GM18909 (cell line): ENCODE measurements at regions not wholly inside any gene's neighbourhood (a gene's known extent, or its start where the extent isn't known, plus 50 kb on each side); places are given as distances from the start of the nearest gene placed in this dataset.

Source experiments
- ATAC-seq: cut with Tn5 transposase; IDR thresholded peaks from one replicate; pipeline ENCODE4 v1.9.1; 2021; ENCODE audit warnings: mild to moderate bottlenecking; ENCODE audit not compliant: unreplicated experiment, poor library complexity

DNA sequence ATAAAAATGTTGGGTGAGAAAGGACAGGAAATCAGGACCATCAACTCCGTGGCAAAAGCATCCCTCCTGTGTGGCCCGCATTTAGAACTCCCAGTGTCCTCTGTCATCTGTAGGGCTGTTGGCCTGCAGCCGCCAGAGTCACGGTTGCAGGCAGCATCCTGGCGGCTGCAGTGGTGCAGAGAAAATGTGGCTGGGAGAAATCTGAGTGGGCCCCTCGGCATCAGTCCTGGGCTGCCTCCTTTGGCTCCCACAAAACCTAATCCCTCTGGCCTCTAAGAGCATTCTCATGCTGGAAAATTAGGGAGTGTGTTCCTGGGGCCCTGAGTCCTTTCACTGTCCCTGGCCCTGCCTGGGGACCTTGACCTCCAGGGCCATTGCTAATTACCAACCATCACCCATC is 121.9 kb downstream of the WT1 start:
- no peak for ATAC-seq

DNA sequence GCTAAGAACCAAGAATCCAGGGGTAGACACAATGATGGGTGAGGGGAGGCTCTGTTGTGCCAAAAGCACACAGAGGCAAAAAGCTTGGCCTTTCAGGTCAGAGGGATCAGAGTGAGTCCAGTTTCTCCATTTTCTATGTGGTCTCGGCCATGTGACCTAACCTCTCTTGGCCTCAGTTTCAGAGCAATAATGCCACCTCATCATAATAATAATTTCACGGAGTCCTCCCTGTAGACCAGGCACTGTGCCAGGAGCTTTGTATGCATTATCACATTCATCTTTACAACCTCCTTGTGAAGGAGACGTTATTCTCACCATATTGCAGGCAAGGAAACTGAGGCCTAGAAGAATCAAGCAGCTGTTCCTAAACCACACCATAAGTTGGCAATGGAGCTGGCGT is 120.2 kb downstream of the WT1 start:
- ATAC-seq, result no peak

DNA sequence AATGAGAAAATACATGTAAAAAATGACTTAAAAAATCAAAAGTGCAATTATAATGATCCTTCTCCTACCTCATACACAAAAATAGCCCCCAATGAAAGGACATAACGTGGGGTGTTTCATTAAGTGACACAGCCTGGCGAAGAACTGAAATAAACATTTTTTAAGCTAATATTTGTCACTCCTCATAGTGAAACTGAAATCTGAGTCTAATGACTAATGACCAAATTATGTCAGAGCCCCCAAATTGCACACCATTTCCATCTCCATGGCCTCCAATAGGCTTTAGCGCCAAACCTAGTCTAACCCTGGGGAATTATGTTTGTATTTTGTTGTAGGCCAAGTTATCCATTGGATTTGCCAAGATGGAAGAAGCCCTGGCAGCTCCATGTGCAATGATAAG is 119.1 kb downstream of the WT1 start:
- ATAC-seq, result no peak

DNA sequence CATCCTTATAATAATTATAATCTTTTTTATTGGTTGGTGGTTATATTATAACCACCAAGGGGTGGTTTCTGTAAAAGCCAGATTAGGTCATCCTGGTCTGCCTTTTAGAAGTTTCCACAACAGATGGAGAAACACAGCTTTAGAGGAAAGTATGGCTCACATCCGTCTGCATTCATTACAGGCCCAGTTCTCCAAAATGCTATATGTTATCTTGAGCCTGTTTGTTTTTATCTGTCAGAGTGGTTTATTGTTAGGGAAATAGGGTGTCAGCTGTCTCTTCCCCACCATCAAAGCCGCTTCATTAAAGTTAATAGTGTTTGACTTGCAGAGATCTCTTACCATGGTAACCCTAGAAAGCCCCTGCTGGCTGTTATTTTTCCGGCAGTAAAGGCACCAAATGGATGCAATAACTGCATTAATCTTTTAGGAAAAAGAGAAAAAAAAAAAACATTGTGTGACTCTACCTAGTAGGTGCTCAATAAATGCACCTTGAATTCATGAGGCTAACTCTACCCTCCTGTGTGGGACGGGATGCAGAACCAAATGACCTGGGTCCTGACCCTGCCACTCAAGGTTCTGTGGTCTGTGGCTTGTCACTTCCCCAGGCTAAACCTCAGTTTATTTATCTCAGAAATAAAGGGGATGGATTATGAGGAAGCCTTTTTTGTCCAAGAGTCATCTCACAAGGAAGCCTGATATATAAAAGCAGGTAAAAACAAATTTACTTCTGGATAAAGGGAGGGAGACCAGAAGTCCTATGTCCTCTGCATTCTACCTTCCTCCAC is 118.3 kb downstream of the WT1 start:
- ATAC-seq, result no peak

DNA sequence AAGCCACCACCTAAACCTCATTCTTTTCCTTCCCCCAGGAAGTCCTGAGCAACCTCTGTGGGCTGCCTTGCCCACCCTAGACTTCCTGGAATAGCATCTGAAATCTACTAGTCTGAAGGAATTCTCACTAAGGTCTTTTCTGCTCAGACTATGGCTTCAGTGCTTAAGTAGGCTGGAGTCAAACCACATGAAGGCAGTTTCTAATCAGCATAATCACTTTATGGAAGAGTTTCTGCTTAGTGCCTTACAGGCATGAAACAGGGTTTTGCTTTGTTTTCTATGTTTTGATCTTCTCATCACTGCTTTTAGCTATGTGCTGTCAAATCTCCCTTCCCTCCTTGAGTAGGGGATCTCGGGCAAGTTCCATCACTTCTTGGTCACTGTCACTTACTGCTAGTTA is 117.7 kb downstream of the WT1 start:
- ATAC-seq, result no peak

DNA sequence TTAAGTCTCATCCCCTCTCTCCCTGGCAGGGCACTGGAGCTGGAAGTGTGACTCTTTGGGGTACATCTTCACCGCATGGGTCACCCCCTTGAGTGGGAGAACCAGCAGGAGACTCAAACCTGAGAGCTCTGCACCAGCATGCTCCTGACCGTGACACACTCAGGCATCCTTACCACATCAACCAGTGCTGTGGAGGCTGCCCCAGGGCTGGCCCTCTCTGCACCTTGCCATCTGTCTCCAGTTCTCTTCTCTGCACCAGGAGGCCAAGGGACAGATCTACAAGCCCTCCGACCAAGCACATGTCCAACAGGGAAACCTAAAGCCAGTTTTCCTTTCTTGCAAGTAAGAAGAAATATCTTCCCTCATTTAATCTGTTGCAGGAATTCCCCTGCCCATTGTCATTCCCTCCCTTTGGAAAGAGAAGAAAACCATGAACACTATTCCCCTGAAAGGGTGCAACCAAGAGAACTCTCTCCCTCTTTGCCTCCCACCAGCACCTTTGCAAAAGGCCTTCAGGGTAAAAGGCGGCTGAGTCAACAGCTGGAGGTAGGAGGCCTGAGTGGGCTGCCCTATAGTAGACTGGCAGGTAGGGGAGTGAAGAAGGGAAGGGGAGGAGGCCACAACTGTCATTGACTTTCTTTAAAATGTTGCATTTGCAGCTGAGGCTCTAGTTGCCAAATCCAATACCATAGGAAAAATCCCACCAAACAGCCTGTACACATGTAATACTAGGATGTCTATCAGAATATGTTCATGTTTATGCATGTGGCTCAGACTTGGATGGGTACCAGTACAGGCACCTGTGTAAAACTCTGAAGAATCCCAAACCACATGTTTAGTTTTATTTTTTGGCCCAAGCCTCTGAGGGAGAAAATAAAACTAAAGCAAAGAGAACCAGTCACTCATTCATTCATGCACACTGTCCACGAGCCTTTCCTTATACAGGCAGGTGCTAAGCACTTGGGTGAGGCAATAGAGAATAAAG is 117.0 kb downstream of the WT1 start:
- ATAC-seq, result no peak

DNA sequence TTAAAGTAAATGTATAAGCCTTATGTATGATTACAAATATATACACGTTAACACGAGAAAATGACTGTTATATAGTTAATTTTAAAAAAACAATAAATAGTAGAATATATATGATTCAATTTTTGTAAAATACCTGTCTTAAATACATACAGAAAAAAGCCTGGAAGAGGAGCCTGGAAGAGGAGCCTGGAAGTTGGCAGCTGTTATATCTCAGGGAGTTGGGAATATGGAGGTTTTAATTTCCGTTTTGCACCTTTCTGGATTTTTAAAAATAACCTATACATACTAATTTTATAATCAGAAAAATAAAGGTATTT is 111.6 kb downstream of the WT1 start:
- ATAC-seq, result no peak

DNA sequence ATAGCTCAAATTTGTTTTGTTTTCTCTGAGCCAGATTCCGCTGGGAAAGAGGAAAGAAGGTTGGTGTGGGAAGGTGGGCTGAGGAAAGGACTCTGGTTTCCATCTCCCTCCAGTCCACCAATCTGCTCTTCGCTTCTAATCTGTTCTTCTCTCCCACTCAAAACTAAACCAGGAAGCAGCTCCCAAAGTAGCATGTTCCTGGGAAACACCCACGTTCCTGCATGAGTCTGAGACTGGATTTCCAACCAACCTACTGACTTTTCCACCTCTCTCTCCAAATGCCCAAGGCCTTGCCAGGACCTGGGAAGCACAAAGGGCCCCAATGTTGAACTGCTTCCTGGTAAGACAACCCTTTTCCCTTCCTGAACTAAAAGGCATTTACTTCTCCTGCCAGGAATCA is 110.2 kb downstream of the WT1 start:
- ATAC-seq, result no peak

DNA sequence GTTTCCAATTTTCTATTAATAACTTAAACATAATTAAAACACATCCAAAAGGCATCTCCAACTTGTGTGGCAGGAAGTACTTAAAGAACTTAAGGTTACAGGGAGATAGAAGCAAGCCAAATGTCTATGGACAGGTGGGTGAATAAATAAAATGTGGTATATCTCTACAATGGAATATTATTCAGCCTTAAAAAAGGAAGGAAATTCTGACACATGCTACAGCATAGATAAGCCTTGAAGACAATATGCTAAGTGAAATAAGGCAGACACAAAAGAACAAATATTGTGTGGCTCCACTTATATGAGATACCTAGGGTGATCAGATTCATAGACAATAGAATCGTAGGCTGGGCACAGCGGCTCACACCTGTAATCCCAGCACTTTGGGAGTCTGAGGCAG is 109.6 kb downstream of the WT1 start:
- no peak for ATAC-seq

DNA sequence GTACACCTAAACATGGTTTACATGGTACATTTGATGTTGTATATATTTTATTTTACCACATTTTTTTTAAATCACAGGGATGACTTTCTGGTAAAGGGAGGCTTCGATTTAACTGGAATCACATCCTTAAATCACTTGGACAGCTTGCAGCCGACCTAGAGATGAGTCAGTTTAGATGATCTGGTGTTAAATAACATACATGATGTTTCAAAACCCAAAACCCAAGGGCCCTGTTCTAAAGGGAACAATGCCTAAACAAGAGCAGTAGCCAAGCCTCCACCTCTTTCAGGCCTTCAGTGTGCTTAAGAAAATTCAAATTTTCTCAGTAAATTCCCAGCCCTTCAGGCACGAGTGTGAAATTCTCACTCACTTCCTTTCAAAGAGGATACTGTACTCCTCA is 108.8 kb downstream of the WT1 start:
- ATAC-seq, result no peak

DNA sequence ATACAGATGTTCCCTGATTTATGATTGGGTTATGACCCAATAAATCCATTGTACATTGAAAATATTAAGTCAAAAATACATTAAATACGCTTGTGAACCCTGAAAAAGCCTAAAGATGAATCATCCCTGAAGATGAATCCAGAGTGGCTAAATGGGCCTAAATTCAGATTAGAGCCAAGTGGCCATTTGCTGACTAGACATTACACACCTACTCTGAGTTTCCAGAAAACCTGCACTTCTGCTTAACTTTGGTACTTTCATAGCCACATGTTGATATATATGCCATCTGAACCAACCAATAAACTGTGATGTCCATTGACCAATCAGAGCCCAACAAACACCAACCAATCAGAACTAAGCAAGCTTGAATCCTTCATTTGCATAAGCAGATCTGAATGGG is 106.9 kb downstream of the WT1 start:
- no peak for ATAC-seq

DNA sequence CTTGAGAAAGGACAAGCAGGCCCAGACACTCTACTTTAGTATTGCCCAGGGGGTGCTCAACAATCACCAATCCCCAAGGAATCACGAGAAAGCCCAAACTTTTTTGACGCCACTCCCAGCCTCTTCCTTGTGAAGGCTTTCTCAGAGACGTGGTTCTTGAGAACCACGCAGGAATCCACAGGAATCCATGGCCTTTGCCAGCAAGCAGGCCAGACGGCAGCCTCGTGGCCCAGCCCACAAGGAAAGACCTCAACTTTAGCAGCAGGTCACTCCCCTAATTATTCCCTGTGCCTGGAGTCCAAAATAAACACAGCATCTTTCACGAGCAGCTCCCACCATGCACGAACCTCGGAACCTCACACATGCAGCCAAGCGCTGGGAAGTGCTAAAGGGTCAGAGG is 104.2 kb downstream of the WT1 start:
- no peak for ATAC-seq

DNA sequence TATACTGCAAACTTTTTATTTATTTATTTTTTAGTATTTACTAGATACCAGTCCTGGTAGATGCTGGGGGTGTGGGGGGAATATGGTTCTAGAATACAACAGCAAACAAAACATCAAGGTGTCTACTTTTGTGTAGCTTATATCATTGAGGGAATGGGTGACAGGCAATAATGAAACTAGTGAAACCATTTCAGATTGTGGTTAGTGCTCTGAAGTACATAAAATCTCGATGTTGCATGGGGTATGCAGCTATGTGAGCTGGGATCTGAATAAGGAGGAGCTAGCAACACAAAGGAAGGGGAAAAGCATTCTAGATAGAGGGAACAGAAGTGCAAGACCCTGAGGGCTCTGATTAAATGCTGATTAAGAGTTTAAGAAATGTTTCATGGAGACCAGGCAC is 103.5 kb downstream of the WT1 start:
- no peak for ATAC-seq

DNA sequence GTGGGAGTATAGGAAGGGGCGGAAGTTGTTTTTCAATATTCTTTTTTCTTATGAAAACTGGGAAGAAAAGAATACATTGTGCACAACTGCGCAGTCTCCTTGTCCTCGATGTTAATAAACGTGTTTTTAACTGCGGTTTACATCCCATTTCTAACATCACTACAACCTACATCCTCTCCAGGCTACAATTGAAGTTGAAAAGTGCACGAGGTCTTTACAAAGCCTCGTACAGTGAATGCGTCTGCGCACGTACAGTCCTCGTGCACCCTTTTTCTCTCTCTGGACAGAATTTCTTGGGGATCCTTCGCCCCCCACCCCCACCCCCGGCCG is 102.4 kb downstream of the WT1 start:
- ATAC-seq, result no peak

DNA sequence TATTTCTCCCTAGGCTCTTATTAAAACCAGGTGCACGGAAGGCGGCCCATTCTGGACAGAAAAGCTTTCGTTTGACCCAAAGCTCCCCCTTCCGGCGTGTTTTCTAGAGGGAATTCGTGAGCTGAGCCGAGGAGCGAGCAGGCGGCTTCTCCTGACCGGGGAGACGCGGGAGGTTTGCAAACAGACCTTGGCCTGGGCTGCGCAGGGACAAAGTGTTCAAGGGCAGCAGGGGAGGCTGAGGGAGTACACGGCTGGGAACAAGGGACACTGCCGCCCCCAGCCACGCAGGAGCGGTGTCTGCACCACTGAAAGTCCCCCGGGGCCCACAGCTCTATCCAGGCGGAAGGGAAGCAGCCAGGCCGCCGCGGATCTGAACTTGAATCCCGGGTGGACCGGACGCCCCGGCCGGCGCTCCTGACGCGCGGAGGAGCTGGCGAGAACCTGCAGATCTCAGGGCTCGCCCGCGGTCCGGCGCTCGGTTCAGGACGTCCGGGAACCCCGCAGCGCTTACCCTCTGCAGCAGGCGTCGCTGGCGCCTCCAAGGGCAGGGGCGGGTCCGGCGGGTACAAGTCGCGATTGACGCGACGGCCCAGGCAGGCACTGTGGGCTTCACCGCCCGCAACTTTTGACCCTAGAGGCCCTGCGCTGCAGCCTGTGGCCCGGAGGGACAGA is 101.9 kb downstream of the WT1 start:
- ATAC-seq, result no peak

DNA sequence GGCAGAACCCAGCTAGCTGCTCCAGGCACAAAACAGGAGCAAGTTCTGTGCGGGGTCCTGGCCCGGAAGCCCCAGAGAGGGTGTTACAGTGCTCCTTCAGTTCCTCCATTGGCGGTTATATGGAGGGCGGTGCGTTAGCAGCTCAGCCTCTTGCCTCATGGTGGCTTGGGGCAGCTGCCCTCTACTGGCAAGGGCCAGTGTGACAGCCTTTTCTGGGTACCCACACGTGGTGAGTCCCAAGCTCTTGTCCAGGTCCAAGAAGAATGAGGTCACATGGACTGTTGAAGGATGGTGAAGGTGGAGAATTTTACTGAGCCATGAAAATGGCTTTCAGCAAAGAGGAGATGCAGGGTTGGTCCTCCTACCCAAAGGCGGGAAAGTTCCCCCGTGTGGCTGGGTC is 100.5 kb downstream of the WT1 start:
- no peak for ATAC-seq
